A673 (cell line): ENCODE measurements at regions not wholly inside any gene's neighbourhood (a gene's known extent, or its start where the extent isn't known, plus 50 kb on each side); places are given as distances from the start of the nearest gene placed in this dataset.

Experiments used
- CTCF ChIP-seq: fragments of 300-800, 200-600 bp; sonication (generic); conservative IDR thresholded peaks from 2 replicates; pipeline ENCODE4 v1.5.1; 2017; ENCODE audit warnings: low read depth, mild to moderate bottlenecking, antibody characterized with exemption, low read length, moderate library complexity, mixed read lengths
- EZH2 ChIP-seq: fragments of 200-600 bp; sonication (generic); IDR thresholded peaks from 2 replicates; pipeline ENCODE4 v1.6.1; 2017; ENCODE audit warnings: borderline replicate concordance, low read depth, mild to moderate bottlenecking, mixed read lengths, antibody characterized with exemption, low read length; ENCODE audit not compliant: poor library complexity, severe bottlenecking

GRCh38 chr4:26085551-26085950 lies 171.5 kb downstream of the SMIM20 start:
- TF ChIP-seq CTCF (no peak), EZH2 (no peak)
